ENCODE measurements at regions not wholly inside any gene's neighbourhood (a gene's known extent, or its start where the extent isn't known, plus 50 kb on each side); places are given as distances from the start of the nearest gene placed in this dataset.

DNA sequence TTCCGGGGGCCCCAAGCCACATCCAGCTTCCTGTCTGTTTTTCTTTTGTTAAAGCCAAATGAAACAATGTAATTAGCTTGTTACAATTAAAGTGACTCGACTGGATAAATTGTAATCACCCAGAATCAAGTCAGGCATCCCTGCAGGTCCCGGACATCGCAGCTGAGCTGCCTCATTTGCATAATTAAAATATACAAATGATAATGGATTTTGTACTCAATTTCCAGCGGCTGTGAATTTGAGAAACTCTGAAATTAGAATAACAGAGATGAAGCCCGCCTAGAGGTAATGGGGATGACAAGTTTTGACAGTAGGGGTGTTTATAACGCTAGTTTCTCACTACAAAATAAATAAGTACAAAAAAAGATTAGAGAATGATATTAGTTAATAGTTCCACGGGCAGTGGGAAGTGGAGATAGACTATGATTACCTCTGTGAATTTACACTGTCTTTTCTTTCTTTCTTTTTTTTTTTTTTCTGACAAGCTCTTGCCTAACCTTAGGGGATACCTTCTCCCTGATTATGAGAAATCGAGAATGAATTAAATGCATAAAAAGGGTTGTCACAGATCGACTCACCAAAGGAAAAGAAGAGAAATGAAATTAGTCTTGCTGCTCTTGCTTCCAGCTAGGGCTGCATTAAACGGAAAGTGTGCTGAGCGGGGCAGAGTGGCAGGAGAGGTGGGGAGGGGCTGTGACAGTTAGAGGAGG lies 82.6 kb upstream of the SKOR2 start:
- H3K4me3 Mint-ChIP-seq, result no peak overlapping the region
- peaks cover 27% of the 10 kb centered on the region for H3K27me3 Mint-ChIP-seq (ENCODE audit: low read depth, poor library complexity)

GRCh38 chr18:47331641-47332040 lies 80.2 kb upstream of the SKOR2 start:
- H3K9me3 Mint-ChIP-seq, result no peaks in the 10 kb centered on the region
- peaks cover 26% of the 10 kb centered on the region for H3K4me1 Mint-ChIP-seq
- TF ChIP-seq, protein P1, sequence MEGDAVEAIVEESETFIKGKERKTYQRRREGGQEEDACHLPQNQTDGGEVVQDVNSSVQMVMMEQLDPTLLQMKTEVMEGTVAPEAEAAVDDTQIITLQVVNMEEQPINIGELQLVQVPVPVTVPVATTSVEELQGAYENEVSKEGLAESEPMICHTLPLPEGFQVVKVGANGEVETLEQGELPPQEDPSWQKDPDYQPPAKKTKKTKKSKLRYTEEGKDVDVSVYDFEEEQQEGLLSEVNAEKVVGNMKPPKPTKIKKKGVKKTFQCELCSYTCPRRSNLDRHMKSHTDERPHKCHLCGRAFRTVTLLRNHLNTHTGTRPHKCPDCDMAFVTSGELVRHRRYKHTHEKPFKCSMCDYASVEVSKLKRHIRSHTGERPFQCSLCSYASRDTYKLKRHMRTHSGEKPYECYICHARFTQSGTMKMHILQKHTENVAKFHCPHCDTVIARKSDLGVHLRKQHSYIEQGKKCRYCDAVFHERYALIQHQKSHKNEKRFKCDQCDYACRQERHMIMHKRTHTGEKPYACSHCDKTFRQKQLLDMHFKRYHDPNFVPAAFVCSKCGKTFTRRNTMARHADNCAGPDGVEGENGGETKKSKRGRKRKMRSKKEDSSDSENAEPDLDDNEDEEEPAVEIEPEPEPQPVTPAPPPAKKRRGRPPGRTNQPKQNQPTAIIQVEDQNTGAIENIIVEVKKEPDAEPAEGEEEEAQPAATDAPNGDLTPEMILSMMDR (IDR thresholded peaks at IDR 0.05), result no peak
- no peaks in the 10 kb centered on the region for H3K36me3 Mint-ChIP-seq (ENCODE audit: low read depth)
- no peak overlapping the region for H3K4me3 Mint-ChIP-seq
- H3K27ac Mint-ChIP-seq, result no peak overlapping the region
- no peak for DNase-seq
- H3K27me3 Mint-ChIP-seq (ENCODE audit: low read depth, poor library complexity), result peaks cover 33% of the 10 kb centered on the region

More for the DNA sequence above, 82.6 kb upstream of the SKOR2 start:
- H3K27ac Mint-ChIP-seq, result no peak overlapping the region
- peaks cover 26% of the 10 kb centered on the region for H3K4me1 Mint-ChIP-seq
- no peaks in the 10 kb centered on the region for H3K9me3 Mint-ChIP-seq
- DNase-seq, result no peak
- TF ChIP-seq, protein P1 (IDR thresholded peaks at IDR 0.05), result no peak
- no peaks in the 10 kb centered on the region for H3K36me3 Mint-ChIP-seq (ENCODE audit: low read depth)

GRCh38 chr18:47331026-47331425 lies 79.6 kb upstream of the SKOR2 start:
- Mint-ChIP-seq H3K9me3 (no peaks in the 10 kb centered on the region), H3K4me3 (no peak overlapping the region), H3K36me3 (ENCODE audit: low read depth) (no peaks in the 10 kb centered on the region), H3K27ac (no peak overlapping the region), H3K27me3 (ENCODE audit: low read depth, poor library complexity) (peaks cover 35% of the 10 kb centered on the region), H3K4me1 (peaks cover 26% of the 10 kb centered on the region)
- DNase-seq, result no peak
- TF ChIP-seq, protein P1 (IDR thresholded peaks at IDR 0.05), result no peak

DNA sequence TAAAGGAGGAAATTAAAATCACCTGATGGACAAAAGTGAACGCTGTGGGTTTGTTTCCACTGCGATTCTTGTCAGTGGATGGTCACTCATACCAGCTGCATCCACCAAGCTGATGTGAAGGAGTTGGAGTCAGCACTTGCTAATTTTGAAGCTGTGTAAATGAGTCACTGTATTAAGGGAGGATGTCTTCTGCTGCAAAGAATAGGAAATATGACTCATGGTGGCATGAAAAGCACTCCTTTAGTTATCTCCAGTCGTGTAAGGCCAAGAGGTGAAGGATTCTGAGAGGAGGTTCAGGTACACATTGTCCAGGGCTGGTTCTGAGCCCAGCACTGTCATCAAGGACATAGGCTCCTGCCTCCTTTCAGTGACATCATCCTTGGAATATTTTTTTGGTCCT lies 71.7 kb upstream of the SKOR2 start:
- no peaks in the 10 kb centered on the region for H3K4me1 Mint-ChIP-seq
- H3K9me3 Mint-ChIP-seq, result no peaks in the 10 kb centered on the region
- no peak overlapping the region for H3K27ac Mint-ChIP-seq
- H3K4me3 Mint-ChIP-seq, result no peak overlapping the region
- TF ChIP-seq, protein P1 (IDR thresholded peaks at IDR 0.05), result no peak
- H3K36me3 Mint-ChIP-seq (ENCODE audit: low read depth), result no peaks in the 10 kb centered on the region
- DNase-seq, result no peak
- H3K27me3 Mint-ChIP-seq (ENCODE audit: low read depth, poor library complexity), result peaks cover 48% of the 10 kb centered on the region

GRCh38 chr18:47321815-47322214 lies 70.4 kb upstream of the SKOR2 start:
- TF ChIP-seq, protein P1 (IDR thresholded peaks at IDR 0.05), result no peak
- H3K4me3 Mint-ChIP-seq, result no peak overlapping the region
- no peak overlapping the region for H3K27ac Mint-ChIP-seq
- peaks cover 53% of the 10 kb centered on the region for H3K27me3 Mint-ChIP-seq (ENCODE audit: low read depth, poor library complexity)
- no peaks in the 10 kb centered on the region for H3K9me3 Mint-ChIP-seq
- no peaks in the 10 kb centered on the region for H3K36me3 Mint-ChIP-seq (ENCODE audit: low read depth)
- H3K4me1 Mint-ChIP-seq, result no peaks in the 10 kb centered on the region
- DNase-seq, result no peak
